Adrenal gland (tissue), 9 donors: ENCODE measurements at regions not wholly inside any gene's neighbourhood (a gene's known extent, or its start where the extent isn't known, plus 50 kb on each side); places are given as distances from the start of the nearest gene placed in this dataset.

Experiments used
- DNase-seq, 7 donors: peaks; one replicate each; pipeline ENCODE4 v3.0.0-alpha.2; 2019 to 2020
- H3K27ac ChIP-seq, 5 donors: fragments of 200-600 bp; sonication (generic) in 4 of 5; 1 replicate in 3 of 5; 2 replicates in 2 of 5; pipeline versions ENCODE4 v1.5.1 to v1.8.0; 2016 to 2020; ENCODE audit warnings: mild to moderate bottlenecking in 1 of 5
- H3K27me3 ChIP-seq: fragments of 200-600 bp; 2 replicates; pipeline ENCODE4 v1.8.0; 2021
- H3K36me3 ChIP-seq, 2 donors: fragments of 200-600 bp; replicated peaks in 1 of 2; 1 replicate in 1 of 2; 2 replicates in 1 of 2; pipeline versions ENCODE4 v1.5.1 to v1.8.0; 2018 to 2022
- H3K4me1 ChIP-seq, 2 donors: fragments of 200-600 bp; replicated peaks in 1 of 2; 1 replicate in 1 of 2; 2 replicates in 1 of 2; pipeline versions ENCODE4 v1.5.1 to v1.8.0; 2018 to 2021
- H3K4me3 ChIP-seq, 4 donors: fragments of 200-600 bp; sonication (generic) in 3 of 4; one replicate each; pipeline ENCODE4 v1.5.1; 2016 to 2018
- H3K9me3 ChIP-seq, 3 donors: fragments of 200-600 bp; sonication (generic) in 1 of 3; replicated peaks in 1 of 3; 1 replicate in 2 of 3; 2 replicates in 1 of 3; pipeline versions ENCODE4 v1.5.1 to v1.8.0; 2016 to 2021
- POLR2A ChIP-seq, 2 donors: fragments of 450-650 bp; IDR thresholded peaks; one replicate each; pipeline ENCODE4 v1.6.1; 2017; ENCODE audit warnings: antibody characterized with exemption in 2 of 2, mild to moderate bottlenecking in 2 of 2, moderate library complexity in 1 of 2
- whole genome bisulfite sequencing, 4 donors: extraction: QIAGEN DNeasy Blood & Tissue Kit in 2 of 4; methylation state at CpG; one replicate each; pipeline versions ENCODE4 v1.1.5 to v1.1.7; 2013 to 2017; 5-methylcytosine and 5-hydroxymethylcytosine counted together
- intact Hi-C, 2 donors: fragments of 100-400 bp; cut with DNase I; formaldehyde crosslinking; loops; one replicate each; pipeline versions ENCODE4 v1.14.1 to v1.15.0; 2022 to 2023
- TF ChIP-seq, protein P1 (sequence below), 6 experiments: fragments of 450-650 bp in 4 of 6; fragments of 200-600 bp in 2 of 6; sonication (generic) in 1 of 6; IDR thresholded peaks; 1 replicate in 5 of 6; 2 replicates in 1 of 6; pipeline versions ENCODE4 v1.5.1 to v1.8.0; 2016 to 2021; ENCODE audit warnings: antibody characterized with exemption in 6 of 6, mild to moderate bottlenecking in 2 of 6, moderate library complexity in 1 of 6
- donor health status: healthy with polysubstance abuse.
- donor health status: Bipolar disorder and iron deficiency.
- donor health status: DM: yes; HTN: yes; CAD: no.
- donor health status: DM: no; HTN: no; CAD: no.
- donor health status: DM: no; HTN: no; CAD: no.

GRCh38 chr12:90504806-90505205 lies 450.2 kb downstream of the CCER1 start:
- intact Hi-C loops, result no loop called here
- TF ChIP-seq POLR2A (IDR thresholded peaks at IDR 0.05), result no peak
- Histone ChIP-seq H3K36me3 (no peaks in the 10 kb centered on the region), H3K9me3 (no peaks in the 10 kb centered on the region), H3K27me3 (no peaks in the 10 kb centered on the region), H3K4me3 (no peak overlapping the region), H3K4me1 (no peaks in the 10 kb centered on the region), H3K27ac (no peak overlapping the region)
- no peak for DNase-seq

- no peaks in the 10 kb centered on the region for H3K36me3 ChIP-seq
- H3K27me3 ChIP-seq, result no peaks in the 10 kb centered on the region
- no peaks in the 10 kb centered on the region for H3K9me3 ChIP-seq
- TF ChIP-seq, protein P1, sequence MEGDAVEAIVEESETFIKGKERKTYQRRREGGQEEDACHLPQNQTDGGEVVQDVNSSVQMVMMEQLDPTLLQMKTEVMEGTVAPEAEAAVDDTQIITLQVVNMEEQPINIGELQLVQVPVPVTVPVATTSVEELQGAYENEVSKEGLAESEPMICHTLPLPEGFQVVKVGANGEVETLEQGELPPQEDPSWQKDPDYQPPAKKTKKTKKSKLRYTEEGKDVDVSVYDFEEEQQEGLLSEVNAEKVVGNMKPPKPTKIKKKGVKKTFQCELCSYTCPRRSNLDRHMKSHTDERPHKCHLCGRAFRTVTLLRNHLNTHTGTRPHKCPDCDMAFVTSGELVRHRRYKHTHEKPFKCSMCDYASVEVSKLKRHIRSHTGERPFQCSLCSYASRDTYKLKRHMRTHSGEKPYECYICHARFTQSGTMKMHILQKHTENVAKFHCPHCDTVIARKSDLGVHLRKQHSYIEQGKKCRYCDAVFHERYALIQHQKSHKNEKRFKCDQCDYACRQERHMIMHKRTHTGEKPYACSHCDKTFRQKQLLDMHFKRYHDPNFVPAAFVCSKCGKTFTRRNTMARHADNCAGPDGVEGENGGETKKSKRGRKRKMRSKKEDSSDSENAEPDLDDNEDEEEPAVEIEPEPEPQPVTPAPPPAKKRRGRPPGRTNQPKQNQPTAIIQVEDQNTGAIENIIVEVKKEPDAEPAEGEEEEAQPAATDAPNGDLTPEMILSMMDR (IDR thresholded peaks at IDR 0.05), result no peak
- no peak for TF ChIP-seq POLR2A (IDR thresholded peaks at IDR 0.05)
- no peak for DNase-seq
- no peaks in the 10 kb centered on the region for H3K4me1 ChIP-seq
- intact Hi-C loops, result no loop called here
- H3K27ac ChIP-seq, result no peak overlapping the region
- no peak overlapping the region for H3K4me3 ChIP-seq
Observed at GRCh38 chr12:90502070-90502469, 452.9 kb downstream of the CCER1 start.

- no peaks in the 10 kb centered on the region for H3K4me1 ChIP-seq
- H3K4me3 ChIP-seq, result no peak overlapping the region
- no peak for DNase-seq
- TF ChIP-seq, protein P1 (IDR thresholded peaks at IDR 0.05), result no peak
- no peak for TF ChIP-seq POLR2A (IDR thresholded peaks at IDR 0.05)
- H3K27ac ChIP-seq, result no peak overlapping the region
- H3K27me3 ChIP-seq, result no peaks in the 10 kb centered on the region
- intact Hi-C loops, result no loop called here
- H3K36me3 ChIP-seq, result no peaks in the 10 kb centered on the region
- H3K9me3 ChIP-seq, result no peaks in the 10 kb centered on the region
- 51 to 54% (median 53%) methylated on average over 2 of the region's 2 CpGs for WGBS, 4 donors
Observed at GRCh38 chr12:90501412-90501811, 453.6 kb downstream of the CCER1 start.

- intact Hi-C loops, result no loop called here
- H3K27ac ChIP-seq, result no peak overlapping the region
- no peak for DNase-seq
- H3K9me3 ChIP-seq, result no peaks in the 10 kb centered on the region
- no peak overlapping the region for H3K4me3 ChIP-seq
- TF ChIP-seq POLR2A (IDR thresholded peaks at IDR 0.05), result no peak
- no peaks in the 10 kb centered on the region for H3K27me3 ChIP-seq
- no peaks in the 10 kb centered on the region for H3K4me1 ChIP-seq
- no peaks in the 10 kb centered on the region for H3K36me3 ChIP-seq
Observed at GRCh38 chr12:90499795-90500194, 455.2 kb downstream of the CCER1 start.

DNA sequence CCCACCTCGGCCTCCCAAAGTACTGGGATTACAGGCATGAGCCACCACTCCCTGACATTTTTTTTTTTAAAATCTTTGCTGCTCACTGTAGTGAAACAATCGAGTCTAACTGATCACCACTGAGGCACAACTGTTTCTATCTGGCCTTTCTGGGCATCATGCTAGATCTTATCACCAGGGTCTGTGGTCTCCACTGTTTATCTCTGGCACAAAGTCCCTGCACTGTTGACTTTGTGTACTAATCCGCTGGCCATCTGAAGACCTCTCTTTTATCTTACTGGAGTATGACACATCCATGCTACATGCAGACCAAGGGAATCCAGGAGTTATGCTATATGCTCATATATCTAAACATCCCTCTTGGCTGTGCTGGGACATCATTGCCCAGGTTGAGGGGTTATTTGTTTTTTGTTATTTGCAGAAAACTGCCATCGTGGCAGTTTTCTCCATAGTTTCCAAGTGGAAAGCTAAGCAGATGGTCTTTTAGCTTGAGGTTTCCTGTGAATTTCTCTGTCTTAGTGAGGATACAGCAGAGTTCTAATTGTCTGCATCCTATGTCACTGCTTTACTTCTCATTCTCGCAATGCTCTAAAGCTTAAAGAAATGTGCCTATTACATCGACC lies 456.9 kb downstream of the CCER1 start:
- Histone ChIP-seq H3K27ac (no peak overlapping the region), H3K27me3 (no peaks in the 10 kb centered on the region), H3K9me3 (no peaks in the 10 kb centered on the region), H3K36me3 (no peaks in the 10 kb centered on the region), H3K4me1 (no peaks in the 10 kb centered on the region), H3K4me3 (no peak overlapping the region)
- no peak for TF ChIP-seq POLR2A (IDR thresholded peaks at IDR 0.05)
- TF ChIP-seq, protein P1 (IDR thresholded peaks at IDR 0.05), result no peak
- no peak for DNase-seq
- intact Hi-C loops, result no loop called here
- 60 to 78% (median 72%) methylated on average over 6 of the region's 6 CpGs for WGBS, 4 donors
